GM10266 (cell line): ENCODE measurements at regions not wholly inside any gene's neighbourhood (a gene's known extent, or its start where the extent isn't known, plus 50 kb on each side); places are given as distances from the start of the nearest gene placed in this dataset.

ENCODE experiments used
- DNase-seq: peaks from one replicate; pipeline ENCODE4 v3.0.0; 2012; ENCODE audit errors: extremely low spot score
- TF ChIP-seq, protein P1 (sequence below): IDR thresholded peaks from 2 replicates; pipeline ENCODE4 v1.5.1; 2012; ENCODE audit warnings: mild to moderate bottlenecking, low read depth; ENCODE audit not compliant: control insufficient read depth, insufficient read depth; ENCODE audit errors: missing control alignments

DNA sequence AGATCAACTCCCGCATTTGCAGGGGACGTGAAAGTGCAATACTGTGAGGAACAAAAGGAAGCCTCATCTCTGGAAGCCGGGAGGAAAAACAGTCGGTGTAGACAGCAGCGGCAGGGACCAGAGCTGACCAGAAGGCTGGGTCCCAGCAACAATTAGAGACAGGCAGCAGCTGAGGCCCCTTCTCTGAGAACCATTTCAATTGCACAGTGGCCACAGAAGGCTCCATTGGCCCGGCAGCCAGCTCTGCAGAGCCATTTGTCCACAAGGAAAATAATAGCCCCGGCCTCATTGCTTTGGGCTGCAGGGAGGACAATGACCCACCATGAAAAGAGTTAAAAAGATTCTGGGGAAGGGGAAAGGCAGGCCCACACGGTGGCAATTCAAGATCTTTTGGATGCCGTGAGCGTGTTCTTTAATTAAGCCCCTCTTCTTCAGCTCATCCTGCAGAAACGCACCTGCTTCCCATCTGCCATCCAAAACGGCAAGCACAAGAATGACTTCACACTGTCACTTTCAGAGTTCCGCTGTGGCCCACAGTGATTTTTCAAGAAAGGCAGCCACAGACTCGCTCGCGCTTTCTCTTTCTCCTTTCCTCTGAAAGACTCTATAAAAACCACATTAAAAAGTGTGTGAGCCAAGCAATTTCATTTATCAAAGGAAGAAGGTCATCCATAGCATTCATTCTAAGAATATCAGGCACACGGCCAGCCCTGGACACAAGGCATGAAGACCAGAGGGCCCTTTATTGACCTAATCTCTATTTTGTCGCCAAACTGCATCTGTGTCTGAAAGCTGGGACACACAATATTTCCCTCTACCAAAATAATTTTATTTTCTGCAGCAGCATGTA is 293.6 kb downstream of the SOX11 start:
- no peak for DNase-seq
- TF ChIP-seq, protein P1, sequence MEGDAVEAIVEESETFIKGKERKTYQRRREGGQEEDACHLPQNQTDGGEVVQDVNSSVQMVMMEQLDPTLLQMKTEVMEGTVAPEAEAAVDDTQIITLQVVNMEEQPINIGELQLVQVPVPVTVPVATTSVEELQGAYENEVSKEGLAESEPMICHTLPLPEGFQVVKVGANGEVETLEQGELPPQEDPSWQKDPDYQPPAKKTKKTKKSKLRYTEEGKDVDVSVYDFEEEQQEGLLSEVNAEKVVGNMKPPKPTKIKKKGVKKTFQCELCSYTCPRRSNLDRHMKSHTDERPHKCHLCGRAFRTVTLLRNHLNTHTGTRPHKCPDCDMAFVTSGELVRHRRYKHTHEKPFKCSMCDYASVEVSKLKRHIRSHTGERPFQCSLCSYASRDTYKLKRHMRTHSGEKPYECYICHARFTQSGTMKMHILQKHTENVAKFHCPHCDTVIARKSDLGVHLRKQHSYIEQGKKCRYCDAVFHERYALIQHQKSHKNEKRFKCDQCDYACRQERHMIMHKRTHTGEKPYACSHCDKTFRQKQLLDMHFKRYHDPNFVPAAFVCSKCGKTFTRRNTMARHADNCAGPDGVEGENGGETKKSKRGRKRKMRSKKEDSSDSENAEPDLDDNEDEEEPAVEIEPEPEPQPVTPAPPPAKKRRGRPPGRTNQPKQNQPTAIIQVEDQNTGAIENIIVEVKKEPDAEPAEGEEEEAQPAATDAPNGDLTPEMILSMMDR: no peak

DNA sequence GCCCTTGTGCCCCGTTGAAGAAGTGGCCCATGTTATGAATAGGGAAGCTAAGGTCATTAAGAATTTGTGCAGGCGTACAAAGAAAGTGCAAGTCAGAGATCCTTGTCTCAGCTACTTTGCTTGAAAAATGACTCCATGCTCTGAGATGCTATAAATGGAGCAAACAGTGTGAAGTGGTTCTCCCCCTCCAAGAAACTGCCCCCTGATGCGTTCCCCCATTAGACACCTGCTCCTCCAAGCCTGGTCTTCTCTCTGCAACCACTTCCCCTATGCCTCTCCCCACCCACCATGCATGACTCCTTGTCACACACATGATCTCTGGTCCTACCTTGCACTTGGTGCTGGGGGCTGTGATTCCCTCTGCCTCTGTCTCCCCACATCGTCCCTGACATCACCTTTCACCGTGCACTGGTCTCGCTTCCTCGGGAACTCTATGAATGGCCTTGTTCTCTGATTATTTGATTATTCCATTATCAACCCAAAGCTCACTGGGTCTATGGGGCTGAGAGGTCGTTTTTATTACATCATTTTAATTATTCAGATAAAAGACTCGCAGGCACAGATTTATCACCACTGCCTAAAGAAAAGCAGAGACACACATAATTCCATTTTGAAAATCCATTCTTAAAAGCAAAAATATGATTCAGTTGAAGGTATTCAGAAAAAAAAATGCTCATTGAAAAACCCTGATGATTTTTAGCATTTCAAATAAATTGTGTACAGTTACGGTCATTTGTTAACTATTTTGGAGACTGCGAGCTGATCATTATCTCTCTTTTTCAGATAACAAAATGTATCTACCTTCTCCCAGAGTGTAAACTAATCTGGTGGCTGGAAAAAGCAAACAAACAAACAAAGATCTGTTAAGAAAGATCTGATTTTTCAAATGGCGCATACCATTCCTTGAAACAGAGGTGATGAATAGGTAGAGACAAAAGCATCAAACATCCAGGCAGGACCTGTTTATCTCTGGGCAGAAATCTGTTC is 294.9 kb downstream of the SOX11 start:
- DNase-seq: no peak
- TF ChIP-seq, protein P1: no peak

GRCh38 chr2:5988120-5988519 is 295.9 kb downstream of the SOX11 start:
- no peak for DNase-seq
- TF ChIP-seq, protein P1: no peak

DNA sequence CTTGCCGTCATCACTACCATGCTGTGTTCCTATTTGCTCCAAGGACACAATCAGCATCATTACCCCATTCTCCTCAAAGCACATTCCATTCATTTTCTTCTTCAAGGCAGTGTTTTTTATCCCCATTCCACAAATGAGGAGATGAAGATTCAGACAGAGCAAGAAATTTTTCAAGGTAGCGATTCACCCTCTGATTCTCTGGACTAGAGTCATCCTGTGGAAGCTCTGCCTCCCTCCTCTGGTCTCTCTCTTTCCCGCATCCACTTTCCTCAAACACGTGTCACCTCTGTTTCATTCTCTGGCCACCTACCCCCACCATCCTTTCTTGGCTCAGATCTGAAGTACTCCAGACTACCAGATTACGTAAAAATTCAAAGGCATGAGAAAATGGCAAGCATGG is 297.9 kb downstream of the SOX11 start:
- TF ChIP-seq, protein P1: no peak
- DNase-seq: no peak

GRCh38 chr2:5991305-5991968 is 299.3 kb downstream of the SOX11 start:
- no peak for DNase-seq
- TF ChIP-seq, protein P1: no peak

DNA sequence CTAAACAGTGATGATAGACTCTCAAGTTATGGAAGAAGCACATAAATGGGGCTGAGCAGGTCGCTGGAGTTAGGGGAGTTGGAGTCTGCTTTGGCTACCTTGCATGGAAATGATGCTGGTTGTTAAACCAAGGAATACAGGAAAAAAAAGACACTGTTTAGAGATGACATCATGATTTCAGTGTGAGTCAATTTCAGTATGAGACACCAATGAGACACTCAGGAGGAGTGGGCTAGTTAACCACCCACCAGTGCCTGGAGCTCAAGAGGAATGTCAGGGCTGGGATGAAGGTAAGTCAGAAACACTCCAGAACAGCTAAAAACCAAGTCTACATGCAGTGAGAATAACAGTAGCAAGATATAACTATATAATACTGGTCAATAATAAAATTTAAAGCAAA is 303.6 kb downstream of the SOX11 start:
- TF ChIP-seq, protein P1: no peak
- DNase-seq: no peak
